ENCODE measurements at regions not wholly inside any gene's neighbourhood (a gene's known extent, or its start where the extent isn't known, plus 50 kb on each side); places are given as distances from the start of the nearest gene placed in this dataset.

DNA sequence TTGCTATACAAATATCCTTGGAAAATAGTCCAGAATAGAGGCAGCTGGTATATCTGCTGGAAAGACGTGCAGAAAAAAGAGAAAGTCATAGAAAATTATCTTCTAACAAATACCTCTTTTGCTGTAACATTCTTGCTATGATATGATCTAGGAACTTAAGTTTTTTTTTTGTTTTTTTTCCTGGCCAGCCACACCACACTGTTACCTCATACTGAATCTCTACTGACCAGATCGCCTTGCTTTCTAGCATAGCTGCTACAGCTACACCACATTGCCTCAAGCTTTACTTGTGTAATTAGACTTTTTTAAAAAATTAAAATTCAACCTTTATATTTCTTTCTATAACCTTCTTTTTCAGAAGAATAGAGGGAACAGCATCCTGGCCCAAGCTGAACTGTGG lies 142.2 kb upstream of the PRLR start:
- no peak overlapping the region for H3K23ac ChIP-seq (ENCODE audit: insufficient read length)
- WGBS, 2 experiments (ENCODE audit: extremely low coverage in 1 of 2, insufficient coverage in 1 of 2, insufficient read length in 1 of 2, insufficient replicate concordance in 2 of 2, low coverage in 1 of 2, low lambda C conversion rate in 2 of 2, missing lambda C conversion rate in 1 of 2) = 82% methylated on average over 2 of the region's 2 CpGs; no CpG with 5 or more reads in 1 of the 2 experiments
- H2BK12ac ChIP-seq (ENCODE audit: low read depth, low read length) = no peak overlapping the region
- H3K27ac ChIP-seq (ENCODE audit: low read depth, low read length) = no peak overlapping the region
- no peak overlapping the region for H2BK15ac ChIP-seq (ENCODE audit: low read length)
- H3K23me2 ChIP-seq (ENCODE audit: low read depth, low read length) = no peaks in the 10 kb centered on the region
- H4K8ac ChIP-seq (ENCODE audit: extremely low read depth, insufficient read depth, low read length) = no peak overlapping the region
- H3K4me2 ChIP-seq (ENCODE audit: insufficient read depth in 1 of 2, low read depth in 2 of 2, low read length in 2 of 2) = no peak overlapping the region
- no peak overlapping the region for H3K56ac ChIP-seq (replicated peaks; ENCODE audit: insufficient read length, low read depth, low read length)
- FAIRE-seq (no peak), DNase-seq (ENCODE audit: low read depth in 1 of 2, low spot score in 2 of 2) (no peak)
- no peak overlapping the region for H4K91ac ChIP-seq (replicated peaks; ENCODE audit: insufficient read length, low read length)
- H3K36me3 ChIP-seq (ENCODE audit: control insufficient read depth in 2 of 4, insufficient read depth in 4 of 4, low read length in 3 of 4) = no peaks in the 10 kb centered on the region
- peaks cover 0 to 3% (median 0%) of the 10 kb centered on the region in 4 experiments; a peak in 1 of 7 replicates for H3K4me1 ChIP-seq (replicated peaks in 1 of 4; ENCODE audit: control insufficient read depth in 3 of 4, insufficient read depth in 4 of 4, low read length in 3 of 4)
- no peak overlapping the region for H3K18ac ChIP-seq (ENCODE audit: extremely low read depth, low read length)
- no peaks in the 10 kb centered on the region for H3K79me2 ChIP-seq (ENCODE audit: control insufficient read depth in 1 of 2, insufficient read depth in 2 of 2, low read length in 2 of 2)
- CTCF ChIA-PET (ENCODE audit: partially characterized antibody) = interaction anchor here (0.6 kb wide), 1 partner anchor 411 kb away, joined by 3 read pairs; no protein-coding TSS in a partner anchor
- H3K79me1 ChIP-seq (ENCODE audit: low read depth, low read length) = no peaks in the 10 kb centered on the region
- no peak overlapping the region for H2BK20ac ChIP-seq (ENCODE audit: low read length)
- no peak overlapping the region for H2AK5ac ChIP-seq (ENCODE audit: low read depth, low read length)
- H3K14ac ChIP-seq (ENCODE audit: insufficient read length) = no peak overlapping the region
- no peaks in the 10 kb centered on the region for H4K20me1 ChIP-seq (replicated peaks in 1 of 2; ENCODE audit: control insufficient read depth in 1 of 2, insufficient read depth in 2 of 2, low read length in 2 of 2)
- H3K9me3 ChIP-seq (ENCODE audit: insufficient read depth in 2 of 2, low read depth in 1 of 2, low read length in 1 of 2) = no peaks in the 10 kb centered on the region
- POLR2A ChIA-PET (ENCODE audit: partially characterized antibody) = no interaction called here
- no peak overlapping the region for H4K5ac ChIP-seq (ENCODE audit: insufficient read length, low read depth, low read length)
- H2AFZ ChIP-seq (ENCODE audit: low read length) = no peak overlapping the region
- H3K9ac ChIP-seq (replicated peaks in 1 of 4; ENCODE audit: extremely low read depth in 1 of 4, low read depth in 3 of 4, low read length in 3 of 4) = no peak overlapping the region
- H3K27me3 ChIP-seq (replicated peaks in 1 of 4; ENCODE audit: control insufficient read depth in 3 of 4, extremely low read depth in 1 of 4, insufficient read depth in 3 of 4, low read length in 3 of 4) = no peaks in the 10 kb centered on the region
- no peak overlapping the region for H3K4ac ChIP-seq (replicated peaks; ENCODE audit: insufficient read length, low read depth, low read length)
- no peak overlapping the region for H3K4me3 ChIP-seq (ENCODE audit: extremely low read depth in 1 of 4, insufficient read depth in 2 of 4, low read depth in 3 of 4, low read length in 4 of 4)
- no peak overlapping the region for H2BK120ac ChIP-seq (replicated peaks; ENCODE audit: low read depth, low read length)
- H2BK5ac ChIP-seq (ENCODE audit: low read depth, low read length) = no peak overlapping the region
- TF ChIP-seq NRF1 (IDR thresholded peaks at IDR 0.05; ENCODE audit: low read depth, low read length) = no peak
- TF ChIP-seq JUND (IDR thresholded peaks at IDR 0.05; ENCODE audit: low read length) = no peak
- TF ChIP-seq CHD2 (IDR thresholded peaks at IDR 0.05; ENCODE audit: low read length) = no peak
- no peak for TF ChIP-seq CHD1 (IDR thresholded peaks at IDR 0.05; ENCODE audit: low read depth, low read length)
- TF ChIP-seq POLR2AphosphoS5 (IDR thresholded peaks at IDR 0.05; ENCODE audit: low read depth, low read length) = no peak
- no peak for TF ChIP-seq SUZ12 (IDR thresholded peaks at IDR 0.05; ENCODE audit: low read length)
- TF ChIP-seq MAX (IDR thresholded peaks at IDR 0.05) = no peak
- no peak for TF ChIP-seq POLR2A (IDR thresholded peaks at IDR 0.05; ENCODE audit: control extremely low read depth in 1 of 2, low read depth in 2 of 2, low read length in 2 of 2)
- no peak for TF ChIP-seq EP300 (IDR thresholded peaks at IDR 0.05; ENCODE audit: borderline replicate concordance in 1 of 2, low read depth in 2 of 2, low read length in 2 of 2)
- TF ChIP-seq RAD21 (IDR thresholded peaks at IDR 0.05 in 1 of 2, conservative IDR thresholded peaks at IDR 0.05 in 1 of 2; ENCODE audit: low read depth in 2 of 2, low read length in 2 of 2) = no peak
- TF ChIP-seq CEBPB (IDR thresholded peaks at IDR 0.05; ENCODE audit: low read depth, low read length) = no peak
- TF ChIP-seq, protein P1, sequence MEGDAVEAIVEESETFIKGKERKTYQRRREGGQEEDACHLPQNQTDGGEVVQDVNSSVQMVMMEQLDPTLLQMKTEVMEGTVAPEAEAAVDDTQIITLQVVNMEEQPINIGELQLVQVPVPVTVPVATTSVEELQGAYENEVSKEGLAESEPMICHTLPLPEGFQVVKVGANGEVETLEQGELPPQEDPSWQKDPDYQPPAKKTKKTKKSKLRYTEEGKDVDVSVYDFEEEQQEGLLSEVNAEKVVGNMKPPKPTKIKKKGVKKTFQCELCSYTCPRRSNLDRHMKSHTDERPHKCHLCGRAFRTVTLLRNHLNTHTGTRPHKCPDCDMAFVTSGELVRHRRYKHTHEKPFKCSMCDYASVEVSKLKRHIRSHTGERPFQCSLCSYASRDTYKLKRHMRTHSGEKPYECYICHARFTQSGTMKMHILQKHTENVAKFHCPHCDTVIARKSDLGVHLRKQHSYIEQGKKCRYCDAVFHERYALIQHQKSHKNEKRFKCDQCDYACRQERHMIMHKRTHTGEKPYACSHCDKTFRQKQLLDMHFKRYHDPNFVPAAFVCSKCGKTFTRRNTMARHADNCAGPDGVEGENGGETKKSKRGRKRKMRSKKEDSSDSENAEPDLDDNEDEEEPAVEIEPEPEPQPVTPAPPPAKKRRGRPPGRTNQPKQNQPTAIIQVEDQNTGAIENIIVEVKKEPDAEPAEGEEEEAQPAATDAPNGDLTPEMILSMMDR (IDR thresholded peaks at IDR 0.05; ENCODE audit: control extremely low read depth in 1 of 3, insufficient read depth in 1 of 3, low read depth in 1 of 3, low read length in 3 of 3) = no peak

All from H1 (cell line).